PC-9 (cell line): ENCODE measurements at regions not wholly inside any gene's neighbourhood (a gene's known extent, or its start where the extent isn't known, plus 50 kb on each side); places are given as distances from the start of the nearest gene placed in this dataset.
A peak's percentile ranks its signal among the peaks of the same experiment; 100 is the strongest.

ENCODE experiments used
- BruUV-seq: library from RNA; stranded (reverse); fragments of 400-500 nt; replicated peaks from 2 replicates; lab custom pipeline; 2021; lab: Mats Ljungman, UMichigan
- CTCF ChIA-PET: fragments of 300-600 bp; sonication (Branson Sonifier 250); formaldehyde crosslinking; loops from one replicate; lab custom pipeline; 2022; ENCODE audit warnings: antibody characterized with exemption; lab: Charles Lee
- POLR2A ChIA-PET: fragments of 300-600 bp; sonication (Branson Sonifier 250); formaldehyde crosslinking; loops from one replicate; lab custom pipeline; 2022; ENCODE audit warnings: antibody characterized with exemption; ENCODE audit not compliant: unreplicated experiment; lab: Charles Lee
- DNase-seq, 2 experiments: peaks; one replicate each; pipeline versions ENCODE4 v3.0.0 to v3.0.0-alpha.2; 2015 to 2022; ENCODE audit warnings: mixed read lengths in 1 of 2
- H2AFZ ChIP-seq: fragments of 200-600 bp; sonication (generic); 2 replicates; pipeline ENCODE4 v1.8.1; 2017; ENCODE audit warnings: antibody characterized with exemption
- H3F3A ChIP-seq: fragments of 200-600 bp; sonication (generic); 2 replicates; pipeline ENCODE4 v1.8.1; 2017; ENCODE audit warnings: antibody characterized with exemption, mild to moderate bottlenecking, low read depth; ENCODE audit not compliant: insufficient read depth
- H3K27ac ChIP-seq: fragments of 200-600 bp; sonication (generic); 2 replicates; pipeline ENCODE4 v1.6.1; 2016; ENCODE audit warnings: mixed run types
- H3K27me3 ChIP-seq: fragments of 200-600 bp; sonication (generic); 2 replicates; pipeline ENCODE4 v1.6.1; 2016; ENCODE audit warnings: low read depth, mixed run types; ENCODE audit not compliant: insufficient read depth
- H3K36me3 ChIP-seq: fragments of 200-600 bp; sonication (generic); 2 replicates; pipeline ENCODE4 v1.6.1; 2016; ENCODE audit warnings: low read depth, mixed run types
- H3K4me1 ChIP-seq: fragments of 200-600 bp; sonication (generic); replicated peaks from 2 replicates; pipeline ENCODE4 v1.6.1; 2016; ENCODE audit warnings: mixed run types; ENCODE audit not compliant: insufficient read depth
- H3K4me2 ChIP-seq: fragments of 200-600 bp; sonication (generic); 2 replicates; pipeline ENCODE4 v1.6.1; 2017; ENCODE audit warnings: mixed run types
- H3K4me3 ChIP-seq: fragments of 200-600 bp; sonication (generic); 2 replicates; pipeline ENCODE4 v1.6.1; 2016; ENCODE audit warnings: mixed run types
- H3K79me2 ChIP-seq: fragments of 200-600 bp; sonication (generic); 2 replicates; pipeline ENCODE4 v1.6.1; 2017; ENCODE audit warnings: low read depth, mixed run types
- H3K9me2 ChIP-seq: fragments of 200-600 bp; sonication (generic); 2 replicates; pipeline ENCODE4 v1.8.1; 2017; ENCODE audit warnings: mild to moderate bottlenecking; ENCODE audit not compliant: insufficient read depth
- H3K9me3 ChIP-seq: fragments of 200-600 bp; sonication (generic); 2 replicates; pipeline ENCODE4 v1.8.1; 2016; ENCODE audit warnings: low read depth; ENCODE audit not compliant: insufficient read depth
- H4K20me1 ChIP-seq: fragments of 200-600 bp; sonication (generic); 2 replicates; pipeline ENCODE4 v1.8.1; 2017; ENCODE audit not compliant: insufficient read depth
- EZH2 ChIP-seq: fragments of 200-600 bp; sonication (generic); IDR thresholded peaks from 2 replicates; pipeline ENCODE4 v1.8.0; 2017; ENCODE audit warnings: antibody characterized with exemption, low read depth
- intact Hi-C: fragments of 100-400 bp; cut with micrococcal nuclease; formaldehyde crosslinking; loops from one replicate; pipeline ENCODE4 v1.10.0; 2022; ENCODE audit not compliant: unreplicated experiment
- TF ChIP-seq, protein P1 (sequence below): fragments of 200-600 bp; sonication (generic); conservative IDR thresholded peaks from 2 replicates; pipeline ENCODE4 v1.6.1; 2017; ENCODE audit warnings: mixed run types, antibody characterized with exemption, mild to moderate bottlenecking, moderate library complexity

DNA sequence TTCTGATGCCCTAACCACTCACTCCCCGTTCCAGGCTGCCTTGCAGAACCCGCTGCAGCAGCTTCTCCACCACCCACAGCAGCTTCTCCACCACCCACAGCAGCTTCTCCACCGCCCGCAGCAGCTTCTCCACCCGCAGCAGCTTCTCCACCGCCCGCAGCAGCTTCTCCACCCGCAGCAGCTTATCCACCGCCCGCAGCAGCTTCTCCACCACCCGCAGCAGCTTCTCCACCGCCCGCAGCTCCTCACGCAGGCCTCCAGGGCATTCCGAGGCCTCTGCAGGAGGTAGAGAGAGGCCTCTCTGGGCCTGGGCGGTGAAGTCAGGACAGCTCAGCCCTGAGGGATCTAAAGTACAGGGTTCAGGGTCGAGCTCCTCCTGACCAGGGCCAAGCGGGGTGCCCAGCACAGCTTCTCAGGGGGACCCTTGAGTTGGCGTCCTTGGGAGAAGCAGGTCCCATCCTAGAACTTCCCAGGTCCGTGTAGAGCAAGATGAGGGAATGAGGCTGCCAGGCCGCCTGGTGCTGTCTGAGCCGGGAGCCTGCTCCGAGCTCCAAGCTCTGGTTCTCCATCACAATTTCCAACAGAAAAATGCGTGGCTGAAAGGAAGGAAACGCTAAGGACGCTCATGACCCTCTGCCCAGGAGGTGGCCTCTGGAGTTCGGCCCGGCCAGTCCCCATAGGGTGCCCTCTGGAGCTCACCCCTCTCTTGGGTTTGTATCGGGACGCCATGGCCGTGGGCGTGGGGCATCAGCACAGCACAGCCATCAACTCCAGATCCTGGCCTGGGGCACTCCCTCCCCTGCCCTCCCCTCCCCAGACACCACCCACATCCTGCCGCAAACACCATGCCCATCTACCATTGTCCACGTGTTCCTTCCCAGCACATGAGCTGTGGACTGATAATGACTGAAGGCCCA lies 528.6 kb downstream of the BRD1 start:
- H3K27me3 ChIP-seq, result peaks cover 100% of the 10 kb centered on the region
- POLR2A ChIA-PET, result no interaction called here
- H3K9me3 ChIP-seq, result no peaks in the 10 kb centered on the region
- no peaks in the 10 kb centered on the region for H3K4me1 ChIP-seq
- H3K36me3 ChIP-seq, result no peaks in the 10 kb centered on the region
- no peak overlapping the region for H3K4me2 ChIP-seq
- no peaks in the 10 kb centered on the region for H3K9me2 ChIP-seq
- no peak overlapping the region for H2AFZ ChIP-seq
- H3K79me2 ChIP-seq, result no peaks in the 10 kb centered on the region
- intact Hi-C loops, result no loop called here
- no peak overlapping the region for H3K27ac ChIP-seq
- CTCF ChIA-PET, result interaction anchor here (0.6 kb wide), 1 partner anchor 346 kb away, joined by 12 read pairs; no protein-coding TSS in a partner anchor
- H3F3A ChIP-seq, result no peaks in the 10 kb centered on the region
- no TSS peak for BruUV-seq
- no peaks in the 10 kb centered on the region for H4K20me1 ChIP-seq
- no peak for TF ChIP-seq EZH2
- TF ChIP-seq, protein P1, sequence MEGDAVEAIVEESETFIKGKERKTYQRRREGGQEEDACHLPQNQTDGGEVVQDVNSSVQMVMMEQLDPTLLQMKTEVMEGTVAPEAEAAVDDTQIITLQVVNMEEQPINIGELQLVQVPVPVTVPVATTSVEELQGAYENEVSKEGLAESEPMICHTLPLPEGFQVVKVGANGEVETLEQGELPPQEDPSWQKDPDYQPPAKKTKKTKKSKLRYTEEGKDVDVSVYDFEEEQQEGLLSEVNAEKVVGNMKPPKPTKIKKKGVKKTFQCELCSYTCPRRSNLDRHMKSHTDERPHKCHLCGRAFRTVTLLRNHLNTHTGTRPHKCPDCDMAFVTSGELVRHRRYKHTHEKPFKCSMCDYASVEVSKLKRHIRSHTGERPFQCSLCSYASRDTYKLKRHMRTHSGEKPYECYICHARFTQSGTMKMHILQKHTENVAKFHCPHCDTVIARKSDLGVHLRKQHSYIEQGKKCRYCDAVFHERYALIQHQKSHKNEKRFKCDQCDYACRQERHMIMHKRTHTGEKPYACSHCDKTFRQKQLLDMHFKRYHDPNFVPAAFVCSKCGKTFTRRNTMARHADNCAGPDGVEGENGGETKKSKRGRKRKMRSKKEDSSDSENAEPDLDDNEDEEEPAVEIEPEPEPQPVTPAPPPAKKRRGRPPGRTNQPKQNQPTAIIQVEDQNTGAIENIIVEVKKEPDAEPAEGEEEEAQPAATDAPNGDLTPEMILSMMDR, result no peak
- no peak overlapping the region for H3K4me3 ChIP-seq
- no peak for DNase-seq

DNA sequence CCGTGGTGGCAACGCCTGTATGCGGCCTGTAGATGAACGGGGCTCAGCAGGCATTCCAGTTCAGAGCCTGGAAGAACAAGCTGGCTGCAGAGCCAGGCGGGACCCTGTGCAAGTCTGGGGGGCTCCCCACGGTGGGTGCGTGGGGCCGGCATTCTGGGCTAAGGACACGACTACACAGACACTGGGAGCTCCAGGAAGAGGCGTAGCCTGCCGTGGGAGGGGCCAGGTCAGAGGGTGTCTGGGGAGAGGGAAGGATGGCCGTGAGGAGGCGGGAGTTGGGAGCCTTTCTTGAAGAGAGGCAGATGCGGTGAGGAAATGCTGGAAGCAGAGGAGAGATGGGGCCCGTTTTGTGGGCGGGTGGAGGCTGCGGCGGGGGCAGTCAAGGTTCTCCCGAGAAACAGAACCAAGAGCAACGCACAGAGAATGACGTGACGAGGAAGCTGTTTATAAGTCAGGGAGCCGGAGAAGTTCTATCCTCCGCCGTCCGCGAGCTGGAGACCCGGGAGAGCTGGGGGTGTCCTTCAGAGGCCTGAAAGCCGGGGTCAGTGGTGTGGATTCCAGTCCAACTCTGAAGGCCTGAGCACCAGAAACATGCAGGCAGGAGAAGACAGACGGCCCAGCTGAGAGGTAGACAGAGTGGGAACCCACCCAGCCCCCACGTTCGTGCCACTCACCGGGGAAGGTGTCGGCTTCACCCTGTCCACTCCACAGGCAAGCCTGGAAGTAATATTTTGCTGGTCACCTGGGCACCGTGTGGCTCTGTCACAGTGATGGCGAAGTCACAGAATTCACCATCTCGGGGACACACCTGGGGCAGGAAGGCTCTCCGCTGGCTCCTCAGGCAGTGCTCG lies 529.6 kb downstream of the BRD1 start:
- DNase-seq, result no peak
- Histone ChIP-seq H3K36me3 (no peaks in the 10 kb centered on the region), H3K4me2 (no peak overlapping the region), H2AFZ (no peak overlapping the region), H3K4me1 (no peaks in the 10 kb centered on the region), H3F3A (no peaks in the 10 kb centered on the region), H3K4me3 (no peak overlapping the region), H3K79me2 (no peaks in the 10 kb centered on the region), H4K20me1 (no peaks in the 10 kb centered on the region), H3K9me2 (no peaks in the 10 kb centered on the region), H3K27me3 (peaks cover 100% of the 10 kb centered on the region), H3K9me3 (no peaks in the 10 kb centered on the region), H3K27ac (no peak overlapping the region)
- TF ChIP-seq, protein P1, result no peak
- TF ChIP-seq EZH2, result peak; percentile 90
- POLR2A ChIA-PET, result no interaction called here
- intact Hi-C loops, result no loop called here
- CTCF ChIA-PET, result no interaction called here
- BruUV-seq, result no TSS peak

DNA sequence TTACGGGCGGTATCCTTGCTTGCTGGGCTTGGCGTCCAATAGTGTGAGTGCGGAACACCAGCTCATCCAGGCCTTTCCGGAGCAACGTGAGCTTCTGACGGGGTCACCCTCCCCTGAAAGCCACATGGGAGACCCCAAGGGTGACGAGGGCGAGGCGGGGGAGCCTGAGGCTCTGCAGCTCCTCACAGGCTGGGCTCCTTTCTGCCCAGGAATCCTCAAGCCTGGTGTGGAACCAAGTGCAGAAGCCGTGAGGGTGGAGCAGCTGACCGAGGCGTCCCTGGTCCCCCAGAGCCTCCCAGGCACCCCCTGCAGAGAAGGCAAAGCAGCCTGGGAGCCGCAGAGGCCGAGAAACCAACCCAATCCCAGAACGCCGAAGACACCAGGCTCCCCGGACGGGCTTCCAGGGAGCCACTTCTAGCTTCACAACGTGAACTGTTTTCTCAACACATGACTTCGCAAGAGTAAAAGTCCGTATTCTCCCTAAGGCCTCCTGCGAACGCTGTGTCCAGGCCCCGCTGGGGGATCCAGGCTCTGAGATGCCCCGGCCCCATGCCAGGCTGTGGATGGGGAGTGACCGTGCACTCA lies 530.3 kb downstream of the BRD1 start:
- Histone ChIP-seq H3K9me2 (no peaks in the 10 kb centered on the region), H3F3A (no peaks in the 10 kb centered on the region), H3K36me3 (no peaks in the 10 kb centered on the region), H3K4me1 (no peaks in the 10 kb centered on the region), H3K9me3 (no peaks in the 10 kb centered on the region), H3K4me3 (no peak overlapping the region), H4K20me1 (no peaks in the 10 kb centered on the region), H3K27ac (no peak overlapping the region), H3K27me3 (peaks cover 100% of the 10 kb centered on the region), H2AFZ (no peak overlapping the region), H3K79me2 (no peaks in the 10 kb centered on the region), H3K4me2 (no peak overlapping the region)
- POLR2A ChIA-PET, result no interaction called here
- intact Hi-C loops, result no loop called here
- no TSS peak for BruUV-seq
- CTCF ChIA-PET, result no interaction called here
- DNase-seq, result no peak
- TF ChIP-seq EZH2, result no peak
